ENCODE measurements at regions not wholly inside any gene's neighbourhood (a gene's known extent, or its start where the extent isn't known, plus 50 kb on each side); places are given as distances from the start of the nearest gene placed in this dataset.

DNA sequence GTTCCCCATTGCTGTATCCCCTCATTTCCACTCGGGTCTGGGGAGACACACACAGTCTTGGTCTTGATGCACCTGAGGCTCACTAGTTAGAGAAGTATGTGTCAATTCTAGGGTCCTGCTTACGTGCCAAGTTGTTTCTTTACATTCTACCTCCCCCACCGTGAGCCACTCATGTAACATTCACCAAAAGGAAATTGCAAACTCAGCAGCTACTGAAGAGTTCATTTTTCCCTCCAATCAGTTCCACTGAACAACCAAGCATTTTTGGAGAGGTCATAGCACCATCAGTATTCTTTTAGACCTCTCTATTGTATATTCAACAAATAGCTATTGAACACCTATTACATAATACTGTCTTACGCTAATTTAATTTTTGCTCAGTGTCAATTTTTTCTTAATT lies 281.1 kb downstream of the SH3GL2 start:
- TF ChIP-seq, protein P1, sequence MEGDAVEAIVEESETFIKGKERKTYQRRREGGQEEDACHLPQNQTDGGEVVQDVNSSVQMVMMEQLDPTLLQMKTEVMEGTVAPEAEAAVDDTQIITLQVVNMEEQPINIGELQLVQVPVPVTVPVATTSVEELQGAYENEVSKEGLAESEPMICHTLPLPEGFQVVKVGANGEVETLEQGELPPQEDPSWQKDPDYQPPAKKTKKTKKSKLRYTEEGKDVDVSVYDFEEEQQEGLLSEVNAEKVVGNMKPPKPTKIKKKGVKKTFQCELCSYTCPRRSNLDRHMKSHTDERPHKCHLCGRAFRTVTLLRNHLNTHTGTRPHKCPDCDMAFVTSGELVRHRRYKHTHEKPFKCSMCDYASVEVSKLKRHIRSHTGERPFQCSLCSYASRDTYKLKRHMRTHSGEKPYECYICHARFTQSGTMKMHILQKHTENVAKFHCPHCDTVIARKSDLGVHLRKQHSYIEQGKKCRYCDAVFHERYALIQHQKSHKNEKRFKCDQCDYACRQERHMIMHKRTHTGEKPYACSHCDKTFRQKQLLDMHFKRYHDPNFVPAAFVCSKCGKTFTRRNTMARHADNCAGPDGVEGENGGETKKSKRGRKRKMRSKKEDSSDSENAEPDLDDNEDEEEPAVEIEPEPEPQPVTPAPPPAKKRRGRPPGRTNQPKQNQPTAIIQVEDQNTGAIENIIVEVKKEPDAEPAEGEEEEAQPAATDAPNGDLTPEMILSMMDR (IDR thresholded peaks at IDR 0.05; ENCODE audit: low read depth, low read length, poor library complexity, severe bottlenecking), result no peak
- no peak for TF ChIP-seq EZH2phosphoT487 (IDR thresholded peaks at IDR 0.05; ENCODE audit: borderline replicate concordance, low read length)

Measured in DOHH2 (cell line).